ENCODE measurements at regions not wholly inside any gene's neighbourhood (a gene's known extent, or its start where the extent isn't known, plus 50 kb on each side); places are given as distances from the start of the nearest gene placed in this dataset.

- Histone ChIP-seq H3K9ac (ENCODE audit: low read depth, low read length) (no peak overlapping the region), H3K36me3 (ENCODE audit: control insufficient read depth, insufficient read depth, low read length) (no peaks in the 10 kb centered on the region), H3K4me3 (ENCODE audit: low read depth, low read length) (no peak overlapping the region), H3K9me3 (ENCODE audit: control insufficient read depth, insufficient read depth, low read length) (no peaks in the 10 kb centered on the region), H3K27me3 (ENCODE audit: control insufficient read depth, insufficient read depth, low read length) (no peaks in the 10 kb centered on the region), H3K4me1 (ENCODE audit: control insufficient read depth, insufficient read depth, low read length) (peaks cover 8% of the 10 kb centered on the region)
Observed at GRCh38 chr18:70459731-70460130, 170.9 kb downstream of the SOCS6 start.

DNA sequence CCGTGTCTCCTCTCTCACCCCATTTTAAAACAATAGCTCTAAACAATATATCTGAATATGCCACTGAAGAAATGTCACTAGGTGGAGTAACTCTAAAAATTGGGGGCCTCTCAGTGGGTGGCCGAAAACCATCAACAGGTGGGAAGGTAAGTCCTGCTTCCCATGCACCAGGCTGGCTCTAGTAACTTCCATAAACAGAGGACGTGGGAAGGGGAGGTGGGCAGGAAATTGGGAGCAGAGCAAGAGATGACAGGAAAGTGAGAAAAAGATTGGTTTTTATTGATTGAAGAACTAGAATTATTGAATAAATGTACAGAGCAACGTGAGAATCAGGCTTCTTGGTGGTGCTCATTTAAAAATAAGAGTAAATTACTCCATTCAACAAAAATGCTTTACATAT is 170.4 kb downstream of the SOCS6 start:
- Histone ChIP-seq H3K9ac (ENCODE audit: low read depth, low read length) (no peak overlapping the region), H3K4me1 (ENCODE audit: control insufficient read depth, insufficient read depth, low read length) (peaks cover 8% of the 10 kb centered on the region), H3K36me3 (ENCODE audit: control insufficient read depth, insufficient read depth, low read length) (no peaks in the 10 kb centered on the region), H3K4me3 (ENCODE audit: low read depth, low read length) (no peak overlapping the region), H3K9me3 (ENCODE audit: control insufficient read depth, insufficient read depth, low read length) (no peaks in the 10 kb centered on the region), H3K27me3 (ENCODE audit: control insufficient read depth, insufficient read depth, low read length) (no peaks in the 10 kb centered on the region)

GRCh38 chr18:70457788-70458187 is 168.9 kb downstream of the SOCS6 start:
- H3K4me1 ChIP-seq (ENCODE audit: control insufficient read depth, insufficient read depth, low read length): peaks cover 16% of the 10 kb centered on the region
- H3K9me3 ChIP-seq (ENCODE audit: control insufficient read depth, insufficient read depth, low read length): no peaks in the 10 kb centered on the region
- H3K4me3 ChIP-seq (ENCODE audit: low read depth, low read length): no peak overlapping the region
- H3K36me3 ChIP-seq (ENCODE audit: control insufficient read depth, insufficient read depth, low read length): no peaks in the 10 kb centered on the region
- no peak overlapping the region for H3K9ac ChIP-seq (ENCODE audit: low read depth, low read length)
- no peaks in the 10 kb centered on the region for H3K27me3 ChIP-seq (ENCODE audit: control insufficient read depth, insufficient read depth, low read length)

- H3K4me3 ChIP-seq (ENCODE audit: low read depth, low read length): no peak overlapping the region
- no peak overlapping the region for H3K9ac ChIP-seq (ENCODE audit: low read depth, low read length)
- H3K36me3 ChIP-seq (ENCODE audit: control insufficient read depth, insufficient read depth, low read length): no peaks in the 10 kb centered on the region
Observed at GRCh38 chr18:70457223-70457622, 168.4 kb downstream of the SOCS6 start.

GRCh38 chr18:70456376-70456775 is 167.5 kb downstream of the SOCS6 start:
- no peaks in the 10 kb centered on the region for H3K27me3 ChIP-seq (ENCODE audit: control insufficient read depth, insufficient read depth, low read length)
- H3K4me1 ChIP-seq (ENCODE audit: control insufficient read depth, insufficient read depth, low read length): peaks cover 16% of the 10 kb centered on the region
- H3K9me3 ChIP-seq (ENCODE audit: control insufficient read depth, insufficient read depth, low read length): no peaks in the 10 kb centered on the region
- H3K36me3 ChIP-seq (ENCODE audit: control insufficient read depth, insufficient read depth, low read length): no peaks in the 10 kb centered on the region
- no peak overlapping the region for H3K4me3 ChIP-seq (ENCODE audit: low read depth, low read length)
- H3K9ac ChIP-seq (ENCODE audit: low read depth, low read length): no peak overlapping the region

More at GRCh38 chr18:70457223-70457622, 168.4 kb downstream of the SOCS6 start:
- H3K4me1 ChIP-seq (ENCODE audit: control insufficient read depth, insufficient read depth, low read length): peaks cover 16% of the 10 kb centered on the region
- no peaks in the 10 kb centered on the region for H3K27me3 ChIP-seq (ENCODE audit: control insufficient read depth, insufficient read depth, low read length)
- H3K9me3 ChIP-seq (ENCODE audit: control insufficient read depth, insufficient read depth, low read length): no peaks in the 10 kb centered on the region

- H3K4me3 ChIP-seq (ENCODE audit: low read depth, low read length): no peak overlapping the region
- H3K4me1 ChIP-seq (ENCODE audit: control insufficient read depth, insufficient read depth, low read length): peaks cover 16% of the 10 kb centered on the region
- no peaks in the 10 kb centered on the region for H3K9me3 ChIP-seq (ENCODE audit: control insufficient read depth, insufficient read depth, low read length)
- H3K27me3 ChIP-seq (ENCODE audit: control insufficient read depth, insufficient read depth, low read length): no peaks in the 10 kb centered on the region
- no peaks in the 10 kb centered on the region for H3K36me3 ChIP-seq (ENCODE audit: control insufficient read depth, insufficient read depth, low read length)
- no peak overlapping the region for H3K9ac ChIP-seq (ENCODE audit: low read depth, low read length)
Observed at GRCh38 chr18:70455731-70456130, 166.9 kb downstream of the SOCS6 start.

DNA sequence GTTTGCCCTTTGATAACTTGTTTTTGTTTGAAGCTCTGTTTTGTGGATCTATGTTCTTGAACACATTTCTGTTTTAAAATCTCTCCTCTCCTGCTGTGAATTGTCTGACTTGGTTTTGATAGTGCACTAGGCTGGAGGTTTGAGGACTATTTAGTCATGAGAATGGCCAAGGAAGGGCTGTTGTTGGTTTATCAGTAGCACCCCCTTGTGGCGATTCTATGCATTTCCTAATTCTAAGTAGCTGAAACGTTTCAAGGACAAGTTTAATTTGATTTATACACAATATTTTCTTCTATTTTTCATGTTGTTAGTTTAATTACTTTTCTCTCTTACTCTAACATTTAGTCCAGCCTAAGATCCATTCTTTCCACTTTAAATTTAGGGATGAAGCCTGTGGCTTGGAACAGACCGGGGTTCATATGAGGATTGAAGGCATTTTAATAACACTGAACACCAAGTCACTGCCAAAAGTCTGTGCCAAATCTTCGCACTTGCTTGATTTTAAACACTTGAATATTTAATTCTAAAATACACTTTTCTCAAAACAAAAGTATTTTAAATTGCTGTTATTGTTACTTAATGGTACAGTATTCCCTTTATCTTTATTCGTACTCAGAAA is 166.0 kb downstream of the SOCS6 start:
- Histone ChIP-seq H3K9me3 (ENCODE audit: control insufficient read depth, insufficient read depth, low read length) (no peaks in the 10 kb centered on the region), H3K4me1 (ENCODE audit: control insufficient read depth, insufficient read depth, low read length) (peaks cover 16% of the 10 kb centered on the region), H3K36me3 (ENCODE audit: control insufficient read depth, insufficient read depth, low read length) (no peaks in the 10 kb centered on the region), H3K9ac (ENCODE audit: low read depth, low read length) (no peak overlapping the region), H3K4me3 (ENCODE audit: low read depth, low read length) (no peak overlapping the region), H3K27me3 (ENCODE audit: control insufficient read depth, insufficient read depth, low read length) (no peaks in the 10 kb centered on the region)

GRCh38 chr18:70453058-70453775 is 164.4 kb downstream of the SOCS6 start:
- H3K9ac ChIP-seq (ENCODE audit: low read depth, low read length): no peak overlapping the region
- no peaks in the 10 kb centered on the region for H3K36me3 ChIP-seq (ENCODE audit: control insufficient read depth, insufficient read depth, low read length)
- H3K4me3 ChIP-seq (ENCODE audit: low read depth, low read length): no peak overlapping the region
- no peaks in the 10 kb centered on the region for H3K27me3 ChIP-seq (ENCODE audit: control insufficient read depth, insufficient read depth, low read length)
- H3K9me3 ChIP-seq (ENCODE audit: control insufficient read depth, insufficient read depth, low read length): no peaks in the 10 kb centered on the region
- peaks cover 16% of the 10 kb centered on the region for H3K4me1 ChIP-seq (ENCODE audit: control insufficient read depth, insufficient read depth, low read length)

DNA sequence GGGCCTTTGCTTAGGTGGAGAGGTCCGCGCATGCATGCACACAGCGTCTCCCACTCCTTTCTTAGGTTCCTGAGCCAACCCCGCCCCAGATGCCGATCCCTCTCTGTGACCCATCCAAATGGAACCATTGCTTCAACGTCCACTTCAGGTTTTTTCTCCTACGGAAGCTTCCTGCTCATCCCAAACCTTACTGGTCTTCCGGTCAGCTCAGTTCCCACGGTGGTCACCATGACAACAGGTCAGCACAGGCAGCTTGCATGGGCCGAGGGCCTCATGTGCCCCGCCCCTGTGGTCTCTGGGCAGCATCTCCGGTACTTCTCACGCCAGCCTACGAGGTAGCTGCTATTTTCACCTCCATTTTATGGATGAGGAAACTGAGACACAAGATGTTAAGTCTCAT is 163.7 kb downstream of the SOCS6 start:
- no peaks in the 10 kb centered on the region for H3K9me3 ChIP-seq (ENCODE audit: control insufficient read depth, insufficient read depth, low read length)
- peaks cover 16% of the 10 kb centered on the region for H3K4me1 ChIP-seq (ENCODE audit: control insufficient read depth, insufficient read depth, low read length)
- no peak overlapping the region for H3K4me3 ChIP-seq (ENCODE audit: low read depth, low read length)
- H3K36me3 ChIP-seq (ENCODE audit: control insufficient read depth, insufficient read depth, low read length): no peaks in the 10 kb centered on the region
- H3K9ac ChIP-seq (ENCODE audit: low read depth, low read length): no peak overlapping the region
- no peaks in the 10 kb centered on the region for H3K27me3 ChIP-seq (ENCODE audit: control insufficient read depth, insufficient read depth, low read length)

DNA sequence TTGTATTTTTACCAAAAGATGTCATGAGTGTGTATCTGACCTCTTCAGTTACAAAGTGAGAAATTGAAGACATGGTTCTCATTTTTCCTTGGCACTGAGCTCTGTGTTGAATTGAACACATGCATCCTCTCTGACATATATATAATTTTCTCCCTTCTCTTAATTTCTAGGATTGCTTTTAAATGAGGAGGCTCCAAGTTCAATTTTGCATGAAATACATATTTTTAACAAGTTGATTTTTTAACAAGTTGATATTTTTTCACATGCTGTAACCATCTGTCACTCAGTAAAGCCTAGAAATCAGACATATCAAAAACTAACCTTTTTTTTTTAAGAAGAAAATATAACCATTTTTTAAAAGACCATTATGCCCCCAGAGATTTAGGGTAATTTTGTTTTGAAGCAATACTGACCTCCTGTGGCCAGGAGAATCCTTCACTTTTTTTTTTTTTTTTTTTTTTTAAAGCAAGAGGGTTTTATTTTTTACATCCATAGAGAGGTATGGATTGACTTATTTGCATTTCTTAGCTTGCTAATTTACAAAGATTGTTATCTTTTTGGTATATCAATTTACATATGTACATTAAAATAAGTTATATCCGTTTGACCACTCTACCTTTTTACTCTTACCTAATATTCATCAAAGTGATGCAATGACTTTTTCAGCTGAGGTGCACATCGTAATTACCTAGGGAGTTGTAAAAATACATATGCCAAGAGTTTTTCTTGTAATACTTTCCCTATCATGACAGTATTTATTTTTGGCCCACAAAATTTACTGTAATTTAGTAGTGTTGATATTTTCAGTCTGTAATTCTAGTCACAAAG is 161.8 kb downstream of the SOCS6 start:
- H3K36me3 ChIP-seq (ENCODE audit: control insufficient read depth, insufficient read depth, low read length): no peaks in the 10 kb centered on the region
- H3K4me3 ChIP-seq (ENCODE audit: low read depth, low read length): no peak overlapping the region
- no peak overlapping the region for H3K9ac ChIP-seq (ENCODE audit: low read depth, low read length)
- peaks cover 13% of the 10 kb centered on the region for H3K4me1 ChIP-seq (ENCODE audit: control insufficient read depth, insufficient read depth, low read length)
- H3K27me3 ChIP-seq (ENCODE audit: control insufficient read depth, insufficient read depth, low read length): no peaks in the 10 kb centered on the region
- no peaks in the 10 kb centered on the region for H3K9me3 ChIP-seq (ENCODE audit: control insufficient read depth, insufficient read depth, low read length)

DNA sequence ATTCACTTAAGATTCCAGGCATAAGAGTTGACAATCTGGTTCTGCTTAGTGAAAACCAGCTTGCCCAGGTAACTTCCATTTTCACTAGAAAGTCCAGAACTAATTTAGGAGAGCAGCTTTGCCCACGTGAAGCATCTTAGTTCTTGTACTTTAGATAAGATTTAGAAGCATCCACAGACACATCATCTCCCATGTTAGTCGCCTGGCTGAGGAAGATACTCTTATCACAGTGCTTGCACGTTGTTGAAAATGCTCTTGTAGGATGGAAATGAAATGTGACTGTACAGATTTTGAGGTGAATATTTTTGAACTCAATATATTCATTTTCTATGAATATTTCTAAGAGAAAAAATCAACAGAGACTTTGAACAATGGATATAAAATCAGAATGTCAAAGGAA is 159.7 kb downstream of the SOCS6 start:
- no peaks in the 10 kb centered on the region for H3K36me3 ChIP-seq (ENCODE audit: control insufficient read depth, insufficient read depth, low read length)
- H3K4me1 ChIP-seq (ENCODE audit: control insufficient read depth, insufficient read depth, low read length): peaks cover 3% of the 10 kb centered on the region
- H3K9ac ChIP-seq (ENCODE audit: low read depth, low read length): no peak overlapping the region
- no peak overlapping the region for H3K4me3 ChIP-seq (ENCODE audit: low read depth, low read length)
- H3K9me3 ChIP-seq (ENCODE audit: control insufficient read depth, insufficient read depth, low read length): peaks cover 2% of the 10 kb centered on the region
- no peaks in the 10 kb centered on the region for H3K27me3 ChIP-seq (ENCODE audit: control insufficient read depth, insufficient read depth, low read length)
